ENCODE measurements at regions not wholly inside any gene's neighbourhood (a gene's known extent, or its start where the extent isn't known, plus 50 kb on each side); places are given as distances from the start of the nearest gene placed in this dataset.
"Not testable (repeated sequence)": the region's sequence is repeated elsewhere in the genome, so short reads cannot be mapped to it uniquely, and the experiment has no call there.

DNA sequence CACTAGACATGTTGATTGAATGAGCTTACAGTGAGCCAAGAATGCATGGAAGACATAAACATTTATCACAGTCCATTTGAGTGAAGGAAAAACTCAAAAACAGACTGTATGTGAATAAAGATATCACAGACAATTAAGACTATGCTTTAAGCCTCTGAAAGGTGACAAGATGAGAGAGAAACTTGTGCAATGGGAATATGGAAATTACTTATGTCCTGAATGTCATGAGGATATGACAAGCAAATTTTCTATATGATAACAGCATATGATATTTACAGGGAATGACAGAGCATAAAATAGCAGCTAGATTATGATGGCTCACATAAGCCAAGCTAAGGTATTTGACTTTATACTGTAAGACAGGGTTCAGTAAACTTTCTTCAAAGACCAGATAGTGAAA, 1153.1 kb upstream of the USP15 start:
- Mint-ChIP-seq H3K4me1 (ENCODE audit: low read depth in 2 of 2) (no peaks in the 10 kb centered on the region), H3K9me3 (peaks cover 4 to 20% of the 10 kb centered on the region in 2 donors), H3K27me3 (no peaks in the 10 kb centered on the region), H3K36me3 (ENCODE audit: insufficient read depth) (no peaks in the 10 kb centered on the region), H3K27ac (no peak overlapping the region), H3K4me3 (no peak overlapping the region)
- ATAC-seq (replicated peaks) (no peak), DNase-seq (no peak)

DNA sequence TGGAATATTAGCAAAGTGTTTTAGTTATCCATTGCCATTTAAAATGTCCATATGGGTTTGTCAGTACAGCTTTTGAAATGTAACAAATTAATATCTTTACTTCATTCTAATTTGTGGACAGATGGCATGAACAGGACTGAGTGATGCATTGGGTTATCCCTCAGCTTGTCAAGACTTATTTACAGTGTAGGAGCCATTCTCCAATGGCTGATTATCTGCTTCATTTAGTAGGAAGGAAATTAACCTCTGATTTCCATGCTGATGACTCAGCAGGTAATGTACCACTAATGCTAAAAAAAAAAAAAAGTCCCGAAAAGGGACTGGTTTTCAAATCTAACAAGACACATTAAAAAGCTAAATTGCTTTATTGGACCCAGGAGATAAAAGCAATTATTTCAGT, 1149.0 kb upstream of the USP15 start:
- Mint-ChIP-seq H3K36me3 (ENCODE audit: insufficient read depth) (no peaks in the 10 kb centered on the region), H3K27ac (no peak overlapping the region), H3K4me3 (no peak overlapping the region), H3K27me3 (no peaks in the 10 kb centered on the region), H3K9me3 (peaks cover 5 to 19% of the 10 kb centered on the region in 2 donors), H3K4me1 (ENCODE audit: low read depth in 2 of 2) (no peaks in the 10 kb centered on the region)
- DNase-seq (no peak), ATAC-seq (replicated peaks) (no peak)

DNA sequence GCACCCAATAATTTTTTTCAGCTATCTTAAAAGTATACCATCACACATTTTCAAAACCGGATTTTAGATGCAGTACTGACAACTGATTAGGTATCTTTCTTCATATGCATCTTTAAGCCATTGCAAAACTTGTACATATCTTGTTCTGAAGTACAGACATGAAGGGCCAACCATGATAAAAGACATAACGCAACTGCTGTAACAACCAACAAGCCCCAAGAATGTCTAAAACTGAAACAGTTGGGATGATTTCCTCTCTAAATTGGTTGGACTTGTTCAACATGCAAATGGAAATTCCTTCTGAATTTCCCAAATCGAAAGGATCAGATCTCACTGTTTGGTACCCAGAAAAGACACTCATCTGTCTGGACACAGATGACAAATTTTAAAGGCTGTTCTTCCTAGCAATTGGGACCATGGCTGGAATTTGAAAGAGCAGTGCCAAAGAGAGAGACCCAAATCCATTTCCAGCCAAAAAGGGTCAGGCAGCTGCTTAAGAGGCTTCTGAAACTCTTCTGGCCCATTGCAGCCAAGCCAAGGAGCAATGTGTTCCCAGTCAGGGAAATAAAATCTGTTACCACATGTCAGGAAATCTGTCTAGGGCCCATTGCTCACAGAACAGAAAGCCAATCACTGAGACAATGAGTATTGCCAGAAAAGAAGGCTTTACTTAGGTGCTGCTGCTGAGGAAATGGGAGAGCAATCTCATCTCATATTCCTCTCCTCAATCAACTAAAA, 1122.4 kb upstream of the USP15 start:
- Mint-ChIP-seq H3K36me3 (ENCODE audit: insufficient read depth) (no peaks in the 10 kb centered on the region), H3K4me1 (ENCODE audit: low read depth in 2 of 2) (no peaks in the 10 kb centered on the region), H3K4me3 (no peak overlapping the region), H3K27me3 (no peaks in the 10 kb centered on the region), H3K27ac (no peak overlapping the region), H3K9me3 (peaks cover 4 to 14% of the 10 kb centered on the region in 2 donors)
- DNase-seq (no peak), ATAC-seq (replicated peaks) (no peak)

DNA sequence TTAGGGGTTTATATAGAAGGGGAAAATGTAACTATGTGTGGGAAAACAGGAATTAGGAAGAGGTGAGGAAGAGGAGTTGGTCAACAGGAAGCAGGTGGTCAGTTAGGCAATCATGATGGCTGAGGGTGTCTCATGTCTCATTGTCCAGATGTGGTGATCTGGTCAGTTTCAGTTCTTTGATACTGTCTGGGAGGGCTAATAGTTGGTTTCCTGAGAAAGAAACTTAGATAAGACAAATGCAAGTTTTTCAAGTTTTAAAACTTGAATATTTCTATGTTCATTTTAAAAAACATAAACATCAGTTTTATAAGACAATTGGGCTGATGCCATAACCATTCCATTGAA, 1121.8 kb upstream of the USP15 start:
- Mint-ChIP-seq H3K4me3 (no peak overlapping the region), H3K9me3 (peaks cover 4 to 14% of the 10 kb centered on the region in 2 donors), H3K4me1 (ENCODE audit: low read depth in 2 of 2) (no peaks in the 10 kb centered on the region), H3K27me3 (no peaks in the 10 kb centered on the region), H3K27ac (no peak overlapping the region), H3K36me3 (ENCODE audit: insufficient read depth) (no peaks in the 10 kb centered on the region)
- DNase-seq (no peak), ATAC-seq (replicated peaks) (no peak)

DNA sequence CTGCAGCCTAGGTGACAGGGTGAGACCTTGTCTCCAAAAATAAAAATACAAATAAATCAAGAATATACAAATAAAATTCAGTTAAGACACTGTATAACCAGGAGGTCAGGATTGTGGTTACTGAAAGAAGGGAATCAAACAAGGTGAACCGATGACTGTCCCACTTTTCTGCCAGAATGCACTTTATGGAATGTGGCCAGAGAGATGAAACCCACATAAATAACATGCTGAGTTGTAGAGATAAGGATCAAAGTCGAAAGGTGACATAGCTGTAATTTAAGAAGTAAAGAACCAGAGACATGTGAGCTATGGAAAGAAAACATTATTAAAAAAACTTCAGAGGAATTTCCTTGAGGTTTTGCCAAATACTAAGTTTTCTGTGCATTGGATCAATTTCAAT, 1098.2 kb upstream of the USP15 start:
- no peaks in the 10 kb centered on the region for H3K27me3 Mint-ChIP-seq
- H3K9me3 Mint-ChIP-seq = peaks cover 6 to 12% of the 10 kb centered on the region in 2 donors
- H3K36me3 Mint-ChIP-seq (ENCODE audit: insufficient read depth) = no peaks in the 10 kb centered on the region
- DNase-seq = no peak
- no peak overlapping the region for H3K27ac Mint-ChIP-seq
- ATAC-seq (replicated peaks) = no peak
- H3K4me1 Mint-ChIP-seq (ENCODE audit: low read depth in 2 of 2) = no peaks in the 10 kb centered on the region
- no peak overlapping the region for H3K4me3 Mint-ChIP-seq

DNA sequence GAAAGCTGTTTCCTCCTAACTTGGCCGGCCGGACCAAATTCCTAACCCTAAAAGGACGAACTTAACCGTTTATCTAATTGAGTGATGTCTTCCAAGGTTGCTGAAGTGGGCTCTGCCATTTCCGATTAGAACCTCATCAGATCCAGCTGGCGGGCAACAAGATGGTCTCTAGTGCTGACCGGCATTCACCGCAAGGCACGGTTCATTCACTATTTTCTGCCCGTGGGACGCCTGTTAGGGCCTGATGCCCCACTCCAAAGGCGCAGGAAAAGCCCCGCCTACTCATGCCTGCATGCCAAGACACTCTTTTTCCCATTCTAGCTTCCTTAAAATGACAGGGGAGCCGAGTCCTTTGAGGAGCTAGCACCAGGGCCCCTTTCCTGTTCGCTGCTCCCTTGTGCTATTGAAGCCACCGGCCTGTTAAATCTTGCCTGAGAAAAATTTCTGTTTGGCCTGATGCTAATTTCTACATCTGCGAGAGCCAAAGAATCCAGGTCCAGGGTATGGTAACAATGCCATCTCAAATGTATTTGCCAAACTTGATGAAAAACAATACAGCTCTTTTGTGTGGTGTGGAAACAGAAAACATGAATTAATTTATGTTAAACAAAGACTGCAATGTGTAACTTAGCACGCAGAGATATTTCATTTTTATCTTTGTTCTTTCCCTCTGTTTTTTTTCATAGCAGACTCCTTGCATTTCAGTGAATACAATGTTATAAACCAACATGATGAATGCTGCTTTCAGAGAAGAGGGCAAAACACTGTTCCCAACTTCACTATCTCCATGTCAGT, 1071.2 kb upstream of the USP15 start:
- no peak overlapping the region for H3K27ac Mint-ChIP-seq

DNA sequence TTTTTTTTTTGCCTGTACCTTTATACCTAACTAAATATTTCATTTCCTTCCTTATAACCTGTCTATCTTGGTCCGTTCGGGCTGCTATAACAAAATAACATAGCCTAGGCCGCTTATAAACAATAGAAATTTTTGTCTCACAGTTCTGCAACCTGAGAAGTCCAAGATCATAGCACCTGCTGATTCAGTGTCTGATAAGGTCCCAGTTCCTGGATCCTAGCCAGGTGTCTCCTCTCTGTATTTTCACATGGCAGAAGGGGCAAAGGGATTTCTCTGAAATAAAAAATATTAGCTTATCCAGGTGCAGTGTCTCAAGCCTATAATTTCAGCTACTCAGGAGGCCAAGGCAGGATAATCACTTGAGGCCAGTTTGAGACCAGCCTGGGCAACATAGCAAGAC, 1046.6 kb upstream of the USP15 start:
- Mint-ChIP-seq H3K36me3 (ENCODE audit: insufficient read depth) (no peaks in the 10 kb centered on the region), H3K9me3 (peaks cover 4 to 7% of the 10 kb centered on the region in 2 donors), H3K27ac (no peak overlapping the region), H3K27me3 (no peaks in the 10 kb centered on the region), H3K4me3 (no peak overlapping the region), H3K4me1 (ENCODE audit: low read depth in 2 of 2) (no peaks in the 10 kb centered on the region)
- DNase-seq = no peak
- ATAC-seq (replicated peaks) = no peak

More for the DNA sequence above, 1071.2 kb upstream of the USP15 start:
- Mint-ChIP-seq H3K4me1 (ENCODE audit: low read depth in 2 of 2) (no peaks in the 10 kb centered on the region), H3K9me3 (peaks cover 0 to 4% of the 10 kb centered on the region in 2 donors), H3K36me3 (ENCODE audit: insufficient read depth) (no peaks in the 10 kb centered on the region), H3K4me3 (no peak overlapping the region), H3K27me3 (no peaks in the 10 kb centered on the region)
- no peak for DNase-seq
- no peak for ATAC-seq (replicated peaks)

DNA sequence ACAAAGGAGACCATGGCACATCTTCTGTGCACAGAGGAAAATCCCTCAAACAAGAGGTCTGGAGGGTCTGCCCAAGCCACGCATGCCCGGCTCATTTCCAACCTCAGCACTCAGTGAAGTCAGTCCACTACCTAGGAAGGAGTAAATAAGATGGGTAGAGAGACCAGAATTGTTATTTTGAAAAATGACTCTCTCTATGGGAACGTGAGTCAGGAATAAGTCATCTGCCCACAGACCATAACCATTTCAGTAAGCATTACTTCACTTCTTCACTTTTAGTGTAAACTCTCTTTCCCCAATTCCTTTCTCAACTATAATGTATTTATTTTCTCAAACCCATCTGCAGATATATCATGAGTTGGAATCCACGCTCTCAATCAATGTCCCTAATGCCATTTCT, 1039.9 kb upstream of the USP15 start:
- H3K9me3 Mint-ChIP-seq = peaks cover 16 to 27% of the 10 kb centered on the region in 2 donors
- H3K27me3 Mint-ChIP-seq = no peaks in the 10 kb centered on the region

DNA sequence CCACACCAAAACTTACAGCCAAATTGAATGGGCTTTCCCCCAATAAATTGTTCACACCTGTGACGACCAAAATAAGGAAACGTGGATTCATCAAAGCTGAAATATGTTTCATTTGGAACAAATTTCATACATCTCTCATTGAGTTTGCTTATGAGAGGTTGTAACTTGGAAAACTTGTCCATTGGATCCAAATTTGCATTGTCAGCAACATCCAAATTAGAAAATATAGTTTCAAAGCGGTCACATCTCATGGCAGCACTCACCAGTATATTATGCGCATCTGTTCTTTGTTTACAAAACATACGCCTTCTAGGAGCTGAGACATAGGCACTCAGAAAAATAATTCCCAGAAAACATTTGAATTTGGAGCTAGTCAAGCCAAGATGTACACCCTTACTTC, 1028.2 kb upstream of the USP15 start:
- no peak overlapping the region for H3K4me3 Mint-ChIP-seq
- H3K9me3 Mint-ChIP-seq = peaks cover 7 to 8% of the 10 kb centered on the region in 2 donors
- no peaks in the 10 kb centered on the region for H3K27me3 Mint-ChIP-seq
- ATAC-seq (replicated peaks) (no peak), DNase-seq (no peak)
- H3K4me1 Mint-ChIP-seq (ENCODE audit: low read depth in 2 of 2) = no peaks in the 10 kb centered on the region
- no peaks in the 10 kb centered on the region for H3K36me3 Mint-ChIP-seq (ENCODE audit: insufficient read depth)
- no peak overlapping the region for H3K27ac Mint-ChIP-seq

More for the DNA sequence above, 1039.9 kb upstream of the USP15 start:
- no peak for DNase-seq
- Mint-ChIP-seq H3K36me3 (ENCODE audit: insufficient read depth) (no peaks in the 10 kb centered on the region), H3K27ac (no peak overlapping the region), H3K4me3 (no peak overlapping the region), H3K4me1 (ENCODE audit: low read depth in 2 of 2) (no peaks in the 10 kb centered on the region)
- no peak for ATAC-seq (replicated peaks)

DNA sequence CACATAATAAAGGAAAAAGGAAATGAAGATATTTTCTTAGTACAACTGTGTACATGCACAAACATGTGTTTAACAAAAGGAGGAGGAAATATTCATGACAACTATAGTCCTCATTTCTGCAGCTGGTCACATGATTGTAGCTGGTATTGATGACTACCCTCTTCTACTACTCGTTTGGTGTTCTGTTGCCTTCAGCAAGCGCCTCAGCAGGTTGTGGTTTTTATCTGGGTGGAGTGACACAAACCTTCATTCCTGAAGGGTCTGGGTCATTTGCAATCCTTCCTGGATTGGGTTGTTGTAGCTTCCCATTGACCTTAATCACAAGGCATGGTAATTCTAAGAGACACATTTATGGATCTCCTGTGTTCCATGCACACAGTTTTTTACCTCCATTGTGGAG, 1009.9 kb upstream of the USP15 start:
- ATAC-seq (replicated peaks) (no peak), DNase-seq (no peak)
- Mint-ChIP-seq H3K27me3 (no peaks in the 10 kb centered on the region), H3K4me3 (no peak overlapping the region), H3K27ac (no peak overlapping the region), H3K4me1 (ENCODE audit: low read depth in 2 of 2) (no peaks in the 10 kb centered on the region), H3K9me3 (peaks cover 17 to 25% of the 10 kb centered on the region in 2 donors), H3K36me3 (ENCODE audit: insufficient read depth) (no peaks in the 10 kb centered on the region)

DNA sequence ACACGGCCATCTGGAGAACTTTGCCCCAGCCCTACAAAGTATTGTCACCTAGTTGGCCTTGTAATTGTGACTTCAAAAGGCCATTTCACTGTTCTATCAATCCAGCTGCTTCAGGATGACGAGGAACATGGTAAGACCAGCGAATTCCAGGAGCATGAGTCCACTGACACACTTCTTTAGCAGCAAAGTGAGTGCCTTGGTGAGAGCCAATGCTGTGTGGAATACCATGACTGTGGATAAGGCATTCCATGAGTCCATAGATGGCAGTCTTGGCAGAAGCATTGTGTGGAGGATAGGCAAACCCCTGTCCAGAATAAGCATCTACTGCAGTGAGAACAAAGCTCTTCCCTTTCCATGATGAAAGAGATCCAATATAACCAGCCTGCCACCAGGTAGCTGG, 1009.1 kb upstream of the USP15 start:
- H3K27ac Mint-ChIP-seq = no peak overlapping the region
- H3K36me3 Mint-ChIP-seq (ENCODE audit: insufficient read depth) = no peaks in the 10 kb centered on the region
- no peak overlapping the region for H3K4me3 Mint-ChIP-seq
- DNase-seq (no peak), ATAC-seq (replicated peaks) (no peak)
- no peaks in the 10 kb centered on the region for H3K4me1 Mint-ChIP-seq (ENCODE audit: low read depth in 2 of 2)
- peaks cover 17 to 24% of the 10 kb centered on the region in 2 donors for H3K9me3 Mint-ChIP-seq
- H3K27me3 Mint-ChIP-seq = no peaks in the 10 kb centered on the region

DNA sequence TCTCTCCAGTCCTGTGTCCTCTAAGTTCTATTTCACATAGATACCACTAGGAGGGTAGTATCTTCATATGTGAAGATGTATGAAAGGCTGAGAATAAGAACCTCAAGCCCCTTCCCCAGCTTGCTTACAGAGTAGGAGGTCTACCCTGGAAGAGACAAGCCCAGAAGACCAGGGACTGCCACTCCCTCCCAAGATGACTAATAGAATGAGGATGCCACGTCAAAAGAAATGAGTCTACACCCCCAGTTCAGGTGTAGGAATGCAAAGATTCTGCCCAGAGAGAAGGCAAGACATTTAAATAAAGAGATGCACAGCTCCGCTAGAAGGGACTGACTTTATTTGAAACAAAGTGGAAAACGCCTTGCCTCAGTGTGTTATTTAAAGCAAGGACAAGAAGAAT, 1006.0 kb upstream of the USP15 start:
- Mint-ChIP-seq H3K4me1 (ENCODE audit: low read depth in 2 of 2) (no peaks in the 10 kb centered on the region), H3K27ac (no peak overlapping the region), H3K27me3 (no peaks in the 10 kb centered on the region), H3K9me3 (peaks cover 7 to 12% of the 10 kb centered on the region in 2 donors), H3K36me3 (ENCODE audit: insufficient read depth) (no peaks in the 10 kb centered on the region), H3K4me3 (no peak overlapping the region)
- ATAC-seq (replicated peaks) (no peak), DNase-seq (no peak)

DNA sequence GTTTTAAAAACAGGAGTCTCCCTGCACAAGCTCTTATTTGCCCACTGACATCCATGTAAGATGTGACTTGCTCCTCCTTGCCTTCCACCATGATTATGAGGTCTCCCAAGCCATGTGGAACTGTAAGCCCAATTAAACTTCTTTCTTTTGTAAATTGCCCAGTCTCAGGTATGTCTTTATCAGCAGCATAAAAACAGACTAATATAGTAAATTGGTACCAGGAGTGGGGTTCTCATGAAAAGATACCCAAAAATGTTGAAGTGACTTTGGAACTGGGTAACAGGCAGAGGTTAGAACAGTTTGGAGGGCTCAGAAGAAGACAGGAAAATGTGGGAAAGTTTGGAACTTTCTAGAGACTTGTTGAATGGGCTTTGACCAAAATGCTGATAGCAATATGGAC, 995.9 kb upstream of the USP15 start:
- not testable (repeated sequence) for H3K36me3 Mint-ChIP-seq (ENCODE audit: insufficient read depth); H3K4me3 Mint-ChIP-seq; H3K4me1 Mint-ChIP-seq (ENCODE audit: low read depth in 2 of 2); H3K27me3 Mint-ChIP-seq; DNase-seq; ATAC-seq (replicated peaks); H3K27ac Mint-ChIP-seq
- H3K9me3 Mint-ChIP-seq = peaks cover 6 to 30% of the 10 kb centered on the region in 2 donors

DNA sequence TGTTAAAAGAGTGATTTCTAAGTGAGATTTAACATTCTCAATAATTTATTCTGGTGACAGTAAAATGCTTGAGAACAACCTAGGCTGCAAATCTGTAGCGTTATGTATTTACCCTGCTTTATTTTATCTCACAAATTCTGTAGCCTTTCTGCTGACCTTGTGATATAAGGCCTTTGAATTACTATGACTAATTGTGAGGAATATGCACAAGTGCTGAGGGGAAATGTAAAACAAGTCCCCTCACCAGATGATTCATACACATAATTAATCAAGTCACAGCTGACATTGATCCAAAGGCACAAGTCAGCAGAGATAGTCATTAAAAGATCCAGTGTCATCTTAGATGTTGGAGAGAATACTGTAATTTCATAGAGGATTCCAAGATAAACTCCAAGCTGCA, 992.7 kb upstream of the USP15 start:
- no peak for ATAC-seq (replicated peaks)
- Mint-ChIP-seq H3K36me3 (ENCODE audit: insufficient read depth) (no peaks in the 10 kb centered on the region), H3K4me1 (ENCODE audit: low read depth in 2 of 2) (no peaks in the 10 kb centered on the region), H3K27me3 (no peaks in the 10 kb centered on the region), H3K4me3 (no peak overlapping the region), H3K27ac (no peak overlapping the region), H3K9me3 (peaks cover 11 to 33% of the 10 kb centered on the region in 2 donors)
- no peak for DNase-seq
